GM19025 (cell line): ENCODE measurements at regions not wholly inside any gene's neighbourhood (a gene's known extent, or its start where the extent isn't known, plus 50 kb on each side); places are given as distances from the start of the nearest gene placed in this dataset.
"Not testable (repeated sequence)": the region's sequence is repeated elsewhere in the genome, so short reads cannot be mapped to it uniquely, and the experiment has no call there.

ENCODE experiments used
- ATAC-seq: cut with Tn5 transposase; IDR thresholded peaks from one replicate; pipeline ENCODE4 v1.9.1; 2021; ENCODE audit warnings: mild to moderate bottlenecking, low read depth, moderate library complexity; ENCODE audit not compliant: unreplicated experiment

DNA sequence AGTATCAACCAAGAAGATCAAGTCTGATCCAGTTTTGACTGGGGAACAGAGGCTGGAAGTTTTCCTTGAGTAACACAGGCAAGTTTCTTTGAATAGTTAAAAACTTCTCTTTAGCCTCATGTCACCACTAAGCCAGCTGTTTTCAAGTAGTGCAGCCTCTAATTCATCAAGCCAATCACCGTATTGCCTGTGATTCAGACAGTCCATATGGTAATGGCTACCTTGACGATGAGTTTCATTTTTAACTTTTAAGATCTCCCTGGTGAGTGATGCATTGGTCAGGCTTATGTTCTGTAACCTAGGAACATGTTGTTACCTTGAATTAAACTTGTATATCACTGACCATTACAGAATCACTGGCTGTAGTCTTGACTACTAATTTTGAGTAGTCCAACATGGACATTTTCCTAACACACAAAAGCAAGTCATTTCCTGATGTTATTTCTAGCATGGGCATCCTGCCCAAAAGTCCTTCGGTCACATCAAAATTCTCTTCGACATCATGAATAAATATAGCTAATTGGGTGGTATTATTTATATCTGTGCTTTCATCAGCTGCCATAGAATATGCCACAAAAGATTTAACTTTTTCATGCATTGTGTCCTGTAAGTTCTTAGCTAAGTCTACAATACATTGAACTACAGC, 238.8 kb upstream of the GCFC2 start:
- no peak for ATAC-seq

DNA sequence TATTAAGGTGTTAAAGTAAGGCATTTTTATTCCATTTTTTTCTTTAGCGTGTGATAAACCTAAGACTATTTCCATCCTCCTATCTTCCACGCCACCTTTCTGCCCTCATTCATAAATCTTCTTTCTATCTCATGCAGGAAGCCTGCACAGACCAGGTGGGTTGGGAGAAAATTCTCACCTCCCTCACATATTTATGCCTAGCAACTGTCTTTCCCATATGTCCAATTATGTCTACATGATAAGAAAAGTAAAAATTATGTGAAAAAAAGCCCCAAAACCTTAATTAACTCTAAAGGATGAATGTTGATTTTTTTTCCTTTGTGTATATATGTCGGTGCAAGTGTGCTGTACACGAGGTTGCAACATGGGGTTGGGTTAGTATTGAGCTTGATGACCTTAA, 225.6 kb upstream of the GCFC2 start:
- ATAC-seq, result no peak

DNA sequence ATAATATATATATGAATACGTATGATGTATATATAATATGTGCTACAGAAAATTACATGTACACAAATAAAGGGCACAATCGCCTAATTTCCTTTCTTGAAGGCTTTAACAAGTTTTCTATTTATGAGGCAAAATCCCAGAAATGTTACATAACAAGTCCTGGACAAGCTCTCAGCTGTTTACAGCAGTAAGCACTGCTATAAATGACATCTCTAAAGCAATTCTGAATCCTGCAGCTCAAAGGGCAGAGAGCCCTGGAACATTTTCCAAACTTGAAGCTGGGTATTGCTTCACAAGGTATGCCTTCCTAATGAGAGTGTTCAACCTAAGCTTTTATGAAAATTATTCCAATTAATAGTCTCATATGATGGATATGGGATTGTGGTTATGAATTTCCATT, 222.3 kb upstream of the GCFC2 start:
- ATAC-seq, result no peak

DNA sequence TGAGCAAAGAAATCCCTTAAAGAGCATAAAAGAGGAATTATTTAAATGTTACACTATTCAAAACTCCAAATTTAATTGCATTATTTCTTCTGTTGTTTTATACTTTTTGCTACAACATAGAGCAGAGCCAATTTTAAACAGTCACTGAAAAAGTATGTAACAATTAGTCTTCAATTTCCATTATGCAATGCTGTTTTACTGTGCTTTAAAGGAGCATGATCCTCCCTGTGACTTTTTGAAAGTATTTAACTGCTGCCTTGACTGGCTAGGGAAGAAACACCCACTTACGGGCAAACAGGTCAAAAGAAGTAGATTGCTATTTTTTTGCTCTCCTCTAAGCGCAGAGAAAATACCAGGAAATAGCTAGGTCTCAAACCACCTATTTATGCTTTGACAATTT, 217.4 kb upstream of the GCFC2 start:
- ATAC-seq, result no peak

DNA sequence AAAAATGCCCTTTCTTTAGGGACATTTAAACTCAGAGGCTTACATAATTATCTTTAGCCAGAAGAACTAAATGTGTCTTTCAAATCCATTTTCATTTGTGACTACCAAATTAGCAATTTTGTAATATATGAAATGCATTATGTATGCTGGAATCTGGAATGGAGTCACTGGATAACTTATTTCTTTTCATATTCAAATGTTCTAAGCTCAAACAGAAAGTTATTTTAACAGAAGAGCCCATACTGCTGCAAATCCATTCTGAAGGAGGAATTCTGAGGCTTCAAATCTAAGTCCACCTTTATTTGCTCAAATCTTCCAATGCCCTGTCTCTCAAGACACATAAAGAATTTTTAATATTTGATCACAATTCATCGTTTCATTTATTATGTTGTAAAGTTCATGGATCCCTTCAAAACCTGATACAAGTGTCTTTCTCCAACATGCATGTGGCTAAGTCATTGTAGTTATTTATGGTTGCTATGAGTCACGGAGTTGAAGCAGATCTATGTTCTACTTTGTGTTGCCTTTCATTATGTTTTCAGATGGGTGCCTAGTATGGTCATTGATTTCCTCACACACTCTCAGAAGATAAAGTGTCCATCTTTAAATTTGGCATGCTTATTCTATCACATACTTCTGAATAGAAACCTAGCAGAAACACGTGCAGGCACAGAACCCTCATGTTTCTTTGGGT, 214.8 kb upstream of the GCFC2 start:
- ATAC-seq, result no peak

DNA sequence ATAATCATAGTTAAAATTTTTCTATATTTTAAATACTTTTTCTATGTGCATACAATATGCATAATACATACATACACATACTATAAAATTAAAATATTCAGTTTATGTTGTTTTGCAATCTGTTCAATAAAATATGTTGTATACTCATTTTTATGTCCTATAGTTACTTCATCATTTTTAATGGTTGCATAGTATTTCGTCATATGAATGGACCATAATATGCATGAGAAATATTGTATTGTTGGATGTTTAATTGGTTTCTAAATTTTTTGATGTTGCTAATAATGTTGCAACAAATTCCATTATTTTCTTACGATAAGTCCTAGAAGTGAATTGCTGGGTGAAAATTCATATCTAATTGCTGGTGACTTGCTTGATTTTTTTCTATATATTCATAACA, 211.5 kb upstream of the GCFC2 start:
- ATAC-seq, result no peak

DNA sequence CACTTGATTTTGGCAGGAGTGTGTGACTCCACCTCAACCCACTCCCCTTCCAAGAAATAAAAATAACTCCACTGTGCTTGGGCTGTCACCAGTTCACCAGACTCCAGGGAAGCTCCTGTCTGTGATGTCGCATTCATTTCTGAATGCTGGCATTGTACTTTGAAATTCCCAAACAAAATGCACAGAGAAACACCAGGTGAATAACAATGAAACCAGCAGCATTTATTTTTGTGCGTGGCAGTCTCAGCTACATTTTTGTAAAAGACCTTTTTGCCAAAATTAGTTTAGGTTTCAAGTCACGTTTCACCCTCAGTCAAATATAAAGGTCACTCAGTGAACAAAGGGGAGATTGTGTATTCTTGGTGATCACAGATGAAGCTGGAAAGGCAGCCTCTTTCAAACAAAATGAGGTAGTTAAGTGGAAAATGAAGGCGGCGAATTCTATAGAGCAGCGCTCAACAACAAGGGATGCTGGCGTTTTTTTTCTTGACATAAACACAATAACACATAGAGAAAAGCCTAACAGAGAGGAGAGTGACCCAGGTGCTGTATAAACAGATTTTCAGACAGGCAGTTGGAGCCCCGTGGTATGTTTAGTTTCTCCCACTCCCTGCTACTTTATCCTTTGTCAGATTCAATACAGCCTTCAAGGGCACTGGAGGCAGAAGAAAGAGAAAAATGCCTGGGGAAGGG, 210.3 kb upstream of the GCFC2 start:
- no peak for ATAC-seq

DNA sequence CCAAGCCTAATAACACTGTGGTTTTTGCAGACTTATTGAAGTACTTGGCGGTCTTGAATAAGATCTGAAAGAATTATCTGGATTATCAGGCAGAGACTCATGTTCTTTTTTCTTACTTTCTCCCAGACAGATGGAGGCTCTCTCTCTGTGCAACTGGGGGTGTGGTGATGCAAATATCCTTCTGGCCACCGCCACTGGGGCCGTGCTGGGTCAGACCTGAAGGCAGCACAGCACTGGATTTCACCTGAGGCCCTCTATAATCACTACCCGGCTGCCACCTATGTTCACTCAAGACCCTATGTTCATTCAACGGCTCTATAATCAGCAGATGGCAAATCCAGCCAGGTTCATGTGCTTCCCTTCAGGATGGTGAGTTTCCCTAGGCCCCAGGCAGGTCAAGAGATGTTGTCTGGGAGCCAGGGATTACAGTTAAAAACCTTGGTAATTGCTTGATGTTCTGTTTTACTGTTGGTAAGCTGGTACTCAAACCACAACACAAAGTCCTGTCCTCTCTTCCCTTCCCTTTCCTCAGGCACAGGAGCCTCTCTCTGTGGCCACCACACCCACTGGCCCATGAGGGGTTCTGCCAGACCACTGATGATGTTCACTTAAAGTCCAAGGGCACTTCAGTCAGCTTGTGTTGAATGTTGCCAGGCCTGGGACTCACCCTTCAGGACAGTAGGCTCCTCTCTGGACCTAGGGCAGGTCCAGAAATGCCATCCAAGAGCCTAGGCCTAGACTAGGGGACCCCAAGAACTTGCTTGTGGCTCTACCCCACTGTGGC, 205.3 kb upstream of the GCFC2 start:
- ATAC-seq, result no peak

DNA sequence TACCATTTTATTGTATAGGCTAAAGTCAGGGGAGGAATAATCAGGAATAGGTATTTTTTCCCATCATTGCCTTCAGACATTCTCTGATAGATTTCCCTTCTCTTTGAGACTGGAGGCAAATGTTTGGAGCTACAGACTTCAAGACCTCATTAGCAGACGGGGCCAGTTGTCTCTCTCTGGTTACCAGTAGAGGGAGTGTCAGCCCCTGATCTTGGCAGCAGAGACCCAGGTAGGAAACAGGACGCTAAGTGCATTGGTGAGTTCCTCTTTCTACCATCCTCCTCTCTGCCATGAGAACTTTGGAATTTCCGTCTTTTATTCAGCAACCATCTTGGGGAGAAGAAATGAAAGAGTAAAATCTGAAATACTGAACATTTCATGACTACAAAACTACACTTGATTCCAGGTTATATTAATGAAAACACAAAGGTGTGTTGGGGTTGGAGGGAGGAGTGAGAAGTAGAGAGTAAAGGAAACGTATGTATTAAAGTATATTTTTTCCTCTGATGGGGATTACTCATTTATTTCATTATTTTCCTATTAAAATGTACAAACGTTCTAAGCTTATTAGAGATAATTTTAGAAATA, 186.2 kb upstream of the GCFC2 start:
- ATAC-seq, result peak; percentile 63

DNA sequence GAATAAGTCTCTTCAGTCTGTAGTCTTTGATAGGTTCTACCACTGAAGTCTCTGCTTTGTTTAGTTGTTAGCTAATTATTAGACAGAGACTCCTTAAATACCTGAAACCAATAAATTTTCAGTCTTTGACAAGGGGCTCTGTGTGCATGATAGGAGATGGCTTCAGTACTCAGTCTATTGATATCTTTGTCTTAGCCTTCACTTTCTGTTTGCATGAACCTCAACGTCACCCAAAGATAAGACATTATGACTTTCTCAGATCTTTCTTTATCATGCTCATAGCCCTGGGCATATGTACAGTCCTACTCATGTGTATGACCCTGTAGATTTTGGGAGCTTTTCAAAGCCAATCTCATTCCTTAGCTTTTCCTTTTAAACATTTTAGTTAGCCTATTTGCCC, 183.5 kb upstream of the GCFC2 start:
- ATAC-seq, result peak; percentile 81

DNA sequence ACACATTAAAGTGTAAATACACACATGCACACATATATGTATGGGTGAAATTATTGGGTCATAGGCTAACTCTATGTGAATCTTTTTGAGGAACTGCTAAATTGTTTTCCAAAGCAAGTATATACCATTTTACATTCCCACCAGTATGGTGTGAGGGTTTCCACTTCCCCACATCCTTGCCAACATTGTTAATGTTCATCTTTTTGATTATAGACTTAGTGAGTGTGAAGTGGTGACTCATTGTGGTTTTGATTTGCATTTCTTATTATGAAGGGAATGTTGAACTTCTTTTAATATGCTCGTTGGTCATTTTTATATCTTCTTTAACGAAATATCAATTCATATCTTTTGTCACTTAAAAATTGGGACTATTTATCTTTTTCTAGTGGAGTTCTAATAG, 181.8 kb upstream of the GCFC2 start:
- ATAC-seq, result no peak

DNA sequence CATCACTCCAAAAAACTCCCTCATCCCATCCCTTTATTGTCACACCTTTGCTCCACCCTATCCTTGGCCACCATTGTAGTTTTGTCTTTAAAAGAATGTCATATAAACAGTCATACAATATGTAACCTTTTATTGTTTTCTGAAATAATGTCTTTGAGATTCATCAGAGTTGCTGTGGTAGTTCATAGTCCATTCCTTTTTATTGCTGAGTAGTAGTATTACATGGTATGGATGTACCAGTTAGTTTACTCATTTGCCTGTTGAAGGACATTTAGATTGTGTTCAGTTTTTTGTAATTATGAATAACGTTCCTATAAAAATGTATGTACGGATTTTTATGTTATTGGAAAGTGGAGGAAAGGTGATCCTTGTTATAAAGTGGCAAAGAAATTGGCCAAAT, 171.8 kb upstream of the GCFC2 start:
- no peak for ATAC-seq

DNA sequence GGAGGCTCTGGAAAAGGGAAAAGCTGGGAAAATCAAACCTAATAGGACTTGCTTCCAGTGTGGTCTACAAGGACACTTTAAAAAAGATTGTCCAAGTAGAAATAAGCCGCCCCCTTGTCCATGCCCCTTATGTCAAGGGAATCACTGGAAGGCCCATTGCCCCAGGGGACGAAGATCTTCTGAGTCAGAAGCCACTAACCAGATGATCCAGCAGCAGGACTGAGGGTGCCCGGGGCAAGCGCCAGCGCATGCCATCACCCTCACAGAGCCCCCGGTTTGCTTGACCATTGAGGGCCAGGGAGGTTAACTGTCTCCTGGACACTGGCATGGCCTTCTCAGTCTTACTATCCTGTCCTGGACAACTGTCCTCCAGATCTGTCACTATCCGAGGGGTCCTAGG, 164.9 kb upstream of the GCFC2 start:
- ATAC-seq, result not testable (repeated sequence)

DNA sequence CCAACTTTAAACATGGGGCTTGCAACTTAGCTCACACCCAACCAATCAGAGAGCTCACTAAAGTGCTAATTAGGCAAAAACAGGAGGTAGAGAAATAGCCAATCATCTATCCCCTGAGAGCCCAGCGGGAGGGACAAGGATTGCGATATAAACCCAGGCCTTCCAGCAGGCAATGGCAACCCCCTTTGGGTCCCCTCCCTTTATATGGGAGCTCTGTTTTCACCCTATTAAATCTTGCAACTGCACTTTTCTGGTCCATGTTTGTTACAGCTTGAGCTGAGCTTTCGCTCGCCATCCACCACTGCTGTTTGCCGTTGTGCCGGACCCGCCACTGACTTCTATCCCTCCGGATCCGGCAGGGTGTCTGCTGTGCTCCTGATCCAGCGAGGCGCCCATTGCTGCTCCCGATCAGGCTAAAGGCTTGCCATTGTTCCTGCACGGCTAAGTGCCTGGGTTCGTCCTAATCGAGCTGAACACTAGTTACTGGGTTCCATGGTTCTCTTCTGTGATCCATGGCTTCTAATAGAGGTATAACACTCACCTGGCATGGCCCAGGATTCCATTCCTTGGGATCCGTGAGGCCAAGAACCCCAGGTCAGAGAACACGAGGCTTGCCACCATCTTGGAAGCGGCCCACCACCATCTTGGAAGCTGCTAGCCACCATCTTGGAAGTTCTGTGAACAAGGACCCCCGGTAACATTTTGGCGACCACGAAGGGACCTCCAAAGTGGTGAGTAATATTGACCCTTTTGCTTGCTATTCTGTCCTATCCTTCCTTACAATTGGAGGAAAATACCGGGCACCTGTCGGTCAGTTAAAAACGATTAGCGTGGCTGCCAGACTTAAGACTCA, 161.3 kb upstream of the GCFC2 start:
- not testable (repeated sequence) for ATAC-seq

DNA sequence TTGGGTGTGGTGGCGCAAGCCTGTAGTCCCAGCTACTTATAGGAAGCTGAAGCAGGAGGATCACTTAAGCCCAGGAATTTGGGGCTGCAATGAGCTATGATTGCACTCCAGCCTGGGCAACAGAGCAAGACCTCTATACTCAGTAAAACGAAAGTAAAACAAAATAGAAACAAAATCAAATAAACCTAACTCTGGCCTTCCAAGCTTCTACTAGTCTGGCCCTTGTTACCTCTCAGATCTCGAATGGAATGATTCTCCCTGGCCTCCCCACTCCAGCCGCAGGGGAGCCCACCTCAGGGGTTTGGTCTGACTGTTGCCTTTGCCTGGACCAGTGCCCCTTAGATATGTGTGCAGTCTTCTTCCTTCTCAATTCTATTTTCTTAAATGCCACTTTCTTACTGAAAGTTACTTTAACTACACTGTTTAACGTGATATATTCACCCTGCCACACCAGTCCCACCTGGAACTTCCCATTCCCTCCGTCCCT, 160.0 kb upstream of the GCFC2 start:
- ATAC-seq, result peak; percentile 84

DNA sequence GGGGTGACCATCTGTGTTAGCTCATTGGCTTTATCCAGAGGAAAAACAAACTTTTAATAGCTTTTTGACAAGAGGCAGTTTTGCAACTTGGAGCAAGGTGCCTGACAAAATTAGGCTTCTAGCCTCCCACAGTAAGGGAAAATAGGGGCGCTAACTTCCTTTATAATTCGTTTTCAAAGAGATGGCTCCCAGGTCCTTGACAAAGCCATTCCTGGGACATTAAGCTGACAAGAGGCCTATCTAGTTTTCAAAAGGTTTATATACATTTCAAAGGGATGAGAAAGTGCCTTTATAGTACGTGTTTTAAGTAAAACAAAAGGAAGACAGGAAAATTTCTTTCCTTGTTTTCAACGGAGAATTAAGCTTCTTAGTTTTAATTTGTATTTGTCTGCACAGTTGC, 159.4 kb upstream of the GCFC2 start:
- no peak for ATAC-seq

DNA sequence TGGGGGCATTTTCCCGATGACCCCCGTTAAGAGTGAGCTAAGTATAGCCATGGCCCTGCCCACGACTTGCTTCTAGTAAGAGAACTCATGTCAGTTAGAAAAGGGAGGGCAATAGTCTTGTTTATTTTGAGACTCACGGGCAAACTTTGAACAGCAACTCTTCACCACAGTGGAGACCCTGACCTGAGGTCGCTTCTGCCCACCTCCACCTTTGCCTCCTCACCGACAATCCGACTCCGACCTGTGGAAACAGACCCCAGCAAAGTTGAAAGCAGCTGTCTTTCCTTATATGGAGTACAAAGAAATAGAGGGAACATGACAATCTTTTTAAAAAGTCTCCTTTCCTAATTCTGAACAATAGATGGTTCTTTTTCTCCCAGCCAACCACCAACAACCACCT, 155.0 kb upstream of the GCFC2 start:
- no peak for ATAC-seq

DNA sequence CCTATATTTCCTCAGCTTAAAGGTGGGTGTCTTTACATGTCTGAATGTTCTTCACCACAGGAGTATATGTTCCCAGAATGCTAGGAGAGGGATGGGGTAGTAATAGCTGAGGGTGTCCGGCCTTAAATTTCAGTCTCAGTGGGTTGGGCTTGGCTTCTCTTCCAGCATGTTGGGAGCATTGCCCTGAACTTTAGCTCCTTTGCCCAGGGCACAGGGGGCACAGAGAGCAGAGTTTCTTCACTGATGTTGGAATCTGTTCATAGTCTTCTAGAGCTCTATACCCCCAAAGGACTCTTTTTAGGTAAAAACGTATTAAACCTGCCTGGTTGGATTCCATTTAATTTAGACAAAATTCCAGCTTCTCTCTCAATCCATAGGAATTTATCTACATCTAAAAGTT, 154.4 kb upstream of the GCFC2 start:
- ATAC-seq, result no peak

DNA sequence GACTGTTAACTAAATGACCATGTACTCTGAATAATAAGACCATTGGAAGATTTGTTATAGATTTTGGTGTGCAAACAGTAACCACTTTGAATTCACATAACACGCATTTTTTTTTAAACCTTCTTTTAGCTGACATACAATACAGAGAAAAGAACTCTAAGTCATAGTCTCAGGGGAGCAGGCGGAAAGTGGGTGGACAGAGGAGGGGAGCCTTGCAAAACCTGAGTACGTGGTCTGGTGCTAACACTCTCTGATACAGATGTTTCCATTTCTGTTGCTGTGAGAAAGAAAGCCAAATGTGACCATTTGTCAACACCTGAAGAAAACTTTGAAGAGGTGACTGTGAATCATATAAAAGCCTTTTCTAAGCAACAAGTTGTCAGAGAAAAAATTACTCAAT, 151.8 kb upstream of the GCFC2 start:
- no peak for ATAC-seq

DNA sequence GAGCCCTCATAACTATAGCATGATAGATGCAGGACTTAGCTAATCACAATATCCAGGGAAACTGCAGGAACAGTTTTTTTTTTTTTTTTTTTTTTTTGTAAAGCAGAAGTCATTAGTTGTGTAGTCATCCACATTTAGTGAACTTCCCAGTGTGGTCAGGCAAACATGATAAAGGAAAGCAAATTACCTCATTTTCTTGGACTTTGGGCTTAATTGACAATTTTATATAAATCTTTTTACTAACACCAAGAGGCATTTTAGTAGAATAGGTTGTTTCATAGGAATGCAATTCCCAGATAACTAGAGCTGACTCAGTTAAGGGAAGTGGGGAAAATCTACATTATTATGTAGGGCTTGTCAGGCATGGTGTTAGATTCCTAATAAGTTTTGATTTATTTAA, 142.7 kb upstream of the GCFC2 start:
- ATAC-seq, result no peak
